ENCODE measurements at regions not wholly inside any gene's neighbourhood (a gene's known extent, or its start where the extent isn't known, plus 50 kb on each side); places are given as distances from the start of the nearest gene placed in this dataset.

GRCh38 chr14:100955201-100955600, 51.7 kb upstream of the RTL1 start:
- TF ChIP-seq, protein P1, sequence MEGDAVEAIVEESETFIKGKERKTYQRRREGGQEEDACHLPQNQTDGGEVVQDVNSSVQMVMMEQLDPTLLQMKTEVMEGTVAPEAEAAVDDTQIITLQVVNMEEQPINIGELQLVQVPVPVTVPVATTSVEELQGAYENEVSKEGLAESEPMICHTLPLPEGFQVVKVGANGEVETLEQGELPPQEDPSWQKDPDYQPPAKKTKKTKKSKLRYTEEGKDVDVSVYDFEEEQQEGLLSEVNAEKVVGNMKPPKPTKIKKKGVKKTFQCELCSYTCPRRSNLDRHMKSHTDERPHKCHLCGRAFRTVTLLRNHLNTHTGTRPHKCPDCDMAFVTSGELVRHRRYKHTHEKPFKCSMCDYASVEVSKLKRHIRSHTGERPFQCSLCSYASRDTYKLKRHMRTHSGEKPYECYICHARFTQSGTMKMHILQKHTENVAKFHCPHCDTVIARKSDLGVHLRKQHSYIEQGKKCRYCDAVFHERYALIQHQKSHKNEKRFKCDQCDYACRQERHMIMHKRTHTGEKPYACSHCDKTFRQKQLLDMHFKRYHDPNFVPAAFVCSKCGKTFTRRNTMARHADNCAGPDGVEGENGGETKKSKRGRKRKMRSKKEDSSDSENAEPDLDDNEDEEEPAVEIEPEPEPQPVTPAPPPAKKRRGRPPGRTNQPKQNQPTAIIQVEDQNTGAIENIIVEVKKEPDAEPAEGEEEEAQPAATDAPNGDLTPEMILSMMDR (IDR thresholded peaks at IDR 0.05; ENCODE audit: extremely low read depth, missing control alignments), result no peak
- no peak for DNase-seq (ENCODE audit: low spot score)

DNA sequence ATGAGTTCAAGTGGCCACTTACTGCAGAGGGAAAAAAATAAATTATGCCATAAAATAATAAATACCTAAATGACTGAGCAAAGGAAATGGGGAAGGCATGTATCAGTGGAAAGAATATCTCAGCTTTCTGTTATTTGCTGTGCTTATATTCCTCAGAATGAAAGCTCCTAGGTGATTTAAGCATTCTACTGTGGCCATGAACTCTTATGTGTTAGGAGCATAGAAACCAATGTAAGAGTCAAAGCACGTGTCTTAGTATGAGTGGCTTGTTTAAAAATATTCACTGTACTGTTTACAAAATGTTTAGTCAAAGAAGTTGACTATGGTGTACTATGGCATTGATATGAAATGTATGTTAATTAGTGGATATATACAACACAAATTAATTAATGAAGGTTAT, 59.0 kb upstream of the RTL1 start:
- no peak for DNase-seq (ENCODE audit: low spot score)
- TF ChIP-seq, protein P1 (IDR thresholded peaks at IDR 0.05; ENCODE audit: extremely low read depth, missing control alignments), result no peak

DNA sequence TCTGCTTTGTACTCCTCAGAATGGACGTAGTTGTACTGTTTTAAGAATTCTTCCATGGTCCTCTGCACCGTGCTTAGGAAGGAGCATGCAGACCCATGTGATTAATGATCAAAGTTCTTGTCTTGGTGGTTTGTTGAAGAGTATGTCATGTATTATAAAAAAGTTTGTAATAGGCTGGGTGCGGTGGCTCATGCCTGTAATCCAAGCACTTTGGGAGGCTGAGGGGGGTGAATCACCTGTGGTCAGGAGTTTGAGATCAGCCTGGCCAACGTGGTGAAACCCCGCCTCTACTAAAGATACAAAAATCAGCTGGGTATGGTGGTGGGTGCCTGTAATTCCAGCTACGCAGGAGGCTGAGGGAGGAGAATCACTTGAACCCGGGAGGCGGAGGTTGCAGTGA, 61.8 kb upstream of the RTL1 start:
- TF ChIP-seq, protein P1 (IDR thresholded peaks at IDR 0.05; ENCODE audit: extremely low read depth, missing control alignments), result no peak
- no peak for DNase-seq (ENCODE audit: low spot score)

GRCh38 chr14:100967178-100967577, 63.7 kb upstream of the RTL1 start:
- TF ChIP-seq, protein P1 (IDR thresholded peaks at IDR 0.05; ENCODE audit: extremely low read depth, missing control alignments), result no peak
- no peak for DNase-seq (ENCODE audit: low spot score)

DNA sequence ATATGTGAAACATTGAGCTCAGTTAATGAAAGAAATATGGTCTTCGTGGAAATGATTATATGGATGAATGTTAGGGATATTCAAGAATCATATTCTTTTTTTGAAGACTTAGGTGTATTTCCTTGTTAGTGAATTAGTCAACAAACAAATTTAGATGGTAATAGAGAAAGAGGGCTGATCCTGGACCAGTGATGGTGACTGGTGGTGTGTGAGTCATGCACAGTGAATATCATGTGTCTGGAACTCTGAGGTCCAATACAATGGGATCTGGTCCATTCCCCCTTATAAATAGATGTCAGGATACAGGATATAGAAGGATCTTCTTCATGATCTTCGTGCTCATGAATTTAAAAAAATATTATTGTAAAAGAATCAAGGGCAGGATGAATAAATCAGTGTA, 64.4 kb upstream of the RTL1 start:
- no peak for DNase-seq (ENCODE audit: low spot score)
- TF ChIP-seq, protein P1 (IDR thresholded peaks at IDR 0.05; ENCODE audit: extremely low read depth, missing control alignments), result no peak

- TF ChIP-seq, protein P1 (IDR thresholded peaks at IDR 0.05; ENCODE audit: extremely low read depth, missing control alignments), result no peak
- DNase-seq (ENCODE audit: low spot score), result no peak
Observed at GRCh38 chr14:100972118-100972897, 68.8 kb upstream of the RTL1 start.

DNA sequence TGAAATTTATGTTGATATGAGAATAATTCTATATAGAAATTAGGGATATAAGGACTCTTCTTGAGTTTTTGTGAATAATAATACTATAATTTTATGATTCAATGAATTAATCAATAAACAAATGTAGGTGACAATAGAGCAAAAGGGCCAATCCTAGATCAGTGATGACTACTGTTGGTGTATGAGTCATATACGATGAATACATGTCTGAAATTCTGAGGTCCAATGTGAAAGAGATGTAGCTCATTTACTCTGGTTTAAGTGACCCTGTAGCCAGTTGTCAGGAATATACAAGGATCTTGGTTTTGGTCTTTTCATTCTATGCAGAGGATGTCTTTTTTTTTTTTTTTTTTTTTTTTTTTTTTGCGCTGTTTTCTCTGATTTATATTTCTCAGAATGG, 72.1 kb upstream of the RTL1 start:
- no peak for DNase-seq (ENCODE audit: low spot score)
- TF ChIP-seq, protein P1 (IDR thresholded peaks at IDR 0.05; ENCODE audit: extremely low read depth, missing control alignments), result no peak

Measured in GM20000 (cell line).